ENCODE measurements at regions not wholly inside any gene's neighbourhood (a gene's known extent, or its start where the extent isn't known, plus 50 kb on each side); places are given as distances from the start of the nearest gene placed in this dataset.

- no peak for TF ChIP-seq CTCF (IDR thresholded peaks at IDR 0.05 in 4 of 5, conservative IDR thresholded peaks at IDR 0.05 in 1 of 5)
- no peak for TF ChIP-seq POLR2A (IDR thresholded peaks at IDR 0.05)
Observed at GRCh38 chr5:98713027-98713426, 60.4 kb upstream of the RGMB start.

Data from gastrocnemius medialis (tissue), 4 donors.